WTC11 (cell line): ENCODE measurements at regions not wholly inside any gene's neighbourhood (a gene's known extent, or its start where the extent isn't known, plus 50 kb on each side); places are given as distances from the start of the nearest gene placed in this dataset.

Source experiments
- CBFB ChIP-seq: sonication (generic); formaldehyde crosslinking; IDR thresholded peaks from 2 replicates; pipeline ENCODE4 v1.8.1; 2022; ENCODE audit warnings: mild to moderate bottlenecking, low read depth, missing genetic modification reagents
- CREB1 ChIP-seq: sonication (generic); formaldehyde crosslinking; IDR thresholded peaks from 2 replicates; pipeline ENCODE4 v1.8.0; 2023; ENCODE audit warnings: mild to moderate bottlenecking, missing genetic modification reagents
- OVOL2 ChIP-seq: fragments of 250-450 bp; sonication (Bioruptor Pico); IDR thresholded peaks from 2 replicates; pipeline ENCODE4 v1.9.0; 2021; ENCODE audit warnings: mild to moderate bottlenecking, borderline replicate concordance
- TF ChIP-seq, protein P1 (sequence below): sonication (generic); formaldehyde crosslinking; IDR thresholded peaks from 2 replicates; pipeline ENCODE4 v1.8.1; 2022; ENCODE audit warnings: low read depth, missing genetic modification reagents, borderline replicate concordance
- TF ChIP-seq, protein P2 (sequence below): fragments of 200-600 bp; IDR thresholded peaks from 2 replicates; pipeline ENCODE4 v1.8.0; 2022; ENCODE audit warnings: antibody characterized with exemption
- TF ChIP-seq, protein P3 (sequence below): sonication (generic); formaldehyde crosslinking; IDR thresholded peaks from 2 replicates; pipeline ENCODE4 v1.8.0; 2022; ENCODE audit warnings: mild to moderate bottlenecking, missing genetic modification reagents
- TF ChIP-seq, protein P4 (sequence below): fragments of 250-450 bp; sonication (Bioruptor Pico); IDR thresholded peaks from 2 replicates; pipeline ENCODE4 v1.9.0; 2021; ENCODE audit warnings: mild to moderate bottlenecking, borderline replicate concordance
- TF ChIP-seq, protein P5 (sequence below): sonication (generic); formaldehyde crosslinking; IDR thresholded peaks from 2 replicates; pipeline ENCODE4 v1.8.1; 2023; ENCODE audit warnings: mild to moderate bottlenecking, missing genetic modification reagents
- TF ChIP-seq, protein P6 (sequence below): sonication (generic); formaldehyde crosslinking; IDR thresholded peaks from 2 replicates; pipeline ENCODE4 v1.8.1; 2022; ENCODE audit warnings: low read depth, mild to moderate bottlenecking, moderate library complexity, missing genetic modification reagents, borderline replicate concordance
- TF ChIP-seq, protein P7 (sequence below): sonication (generic); formaldehyde crosslinking; IDR thresholded peaks from 2 replicates; pipeline ENCODE4 v1.8.0; 2022; ENCODE audit warnings: mild to moderate bottlenecking, missing genetic modification reagents

DNA sequence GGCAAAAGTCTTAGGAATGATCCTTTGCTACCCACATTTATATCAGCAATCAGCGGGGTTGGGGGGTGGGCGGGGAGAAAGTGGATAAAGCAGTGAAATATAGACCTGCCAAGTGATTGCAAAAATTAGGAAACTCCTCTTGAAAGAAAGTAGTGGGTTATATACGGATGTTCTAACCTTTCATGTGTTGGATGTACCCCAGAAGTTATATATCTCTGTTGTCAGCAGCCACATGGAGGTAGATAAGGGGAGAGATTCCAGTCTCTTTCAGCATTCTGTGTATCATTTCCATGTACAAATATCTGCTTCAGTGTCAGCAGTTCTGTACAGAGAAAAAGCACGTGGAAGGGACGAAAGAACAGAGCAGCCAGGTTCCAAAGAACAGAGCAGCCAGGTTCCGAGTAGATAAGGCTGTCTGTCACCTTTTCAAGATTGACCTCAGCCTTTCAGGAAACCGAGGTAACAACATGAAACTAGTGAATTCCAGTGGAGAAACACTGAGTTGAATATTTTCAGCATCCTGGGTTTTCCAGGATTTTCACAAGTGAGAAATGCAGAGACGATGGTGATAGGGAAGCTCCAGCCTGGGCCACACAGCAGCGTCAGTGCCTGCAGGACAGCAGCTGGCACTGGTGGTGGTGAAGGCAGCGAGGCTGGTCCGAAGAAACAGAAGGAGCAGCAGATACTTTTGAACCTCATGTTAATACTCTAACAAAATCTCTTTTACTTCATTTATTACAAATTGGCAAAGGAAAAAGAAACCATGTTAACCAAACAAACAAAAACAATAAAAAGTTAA is 212.3 kb downstream of the C7orf25 start:
- TF ChIP-seq, protein P1, sequence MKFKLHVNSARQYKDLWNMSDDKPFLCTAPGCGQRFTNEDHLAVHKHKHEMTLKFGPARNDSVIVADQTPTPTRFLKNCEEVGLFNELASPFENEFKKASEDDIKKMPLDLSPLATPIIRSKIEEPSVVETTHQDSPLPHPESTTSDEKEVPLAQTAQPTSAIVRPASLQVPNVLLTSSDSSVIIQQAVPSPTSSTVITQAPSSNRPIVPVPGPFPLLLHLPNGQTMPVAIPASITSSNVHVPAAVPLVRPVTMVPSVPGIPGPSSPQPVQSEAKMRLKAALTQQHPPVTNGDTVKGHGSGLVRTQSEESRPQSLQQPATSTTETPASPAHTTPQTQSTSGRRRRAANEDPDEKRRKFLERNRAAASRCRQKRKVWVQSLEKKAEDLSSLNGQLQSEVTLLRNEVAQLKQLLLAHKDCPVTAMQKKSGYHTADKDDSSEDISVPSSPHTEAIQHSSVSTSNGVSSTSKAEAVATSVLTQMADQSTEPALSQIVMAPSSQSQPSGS (CRISPR knock-in tag), result no peak
- TF ChIP-seq, protein P2, sequence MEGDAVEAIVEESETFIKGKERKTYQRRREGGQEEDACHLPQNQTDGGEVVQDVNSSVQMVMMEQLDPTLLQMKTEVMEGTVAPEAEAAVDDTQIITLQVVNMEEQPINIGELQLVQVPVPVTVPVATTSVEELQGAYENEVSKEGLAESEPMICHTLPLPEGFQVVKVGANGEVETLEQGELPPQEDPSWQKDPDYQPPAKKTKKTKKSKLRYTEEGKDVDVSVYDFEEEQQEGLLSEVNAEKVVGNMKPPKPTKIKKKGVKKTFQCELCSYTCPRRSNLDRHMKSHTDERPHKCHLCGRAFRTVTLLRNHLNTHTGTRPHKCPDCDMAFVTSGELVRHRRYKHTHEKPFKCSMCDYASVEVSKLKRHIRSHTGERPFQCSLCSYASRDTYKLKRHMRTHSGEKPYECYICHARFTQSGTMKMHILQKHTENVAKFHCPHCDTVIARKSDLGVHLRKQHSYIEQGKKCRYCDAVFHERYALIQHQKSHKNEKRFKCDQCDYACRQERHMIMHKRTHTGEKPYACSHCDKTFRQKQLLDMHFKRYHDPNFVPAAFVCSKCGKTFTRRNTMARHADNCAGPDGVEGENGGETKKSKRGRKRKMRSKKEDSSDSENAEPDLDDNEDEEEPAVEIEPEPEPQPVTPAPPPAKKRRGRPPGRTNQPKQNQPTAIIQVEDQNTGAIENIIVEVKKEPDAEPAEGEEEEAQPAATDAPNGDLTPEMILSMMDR, result no peak
- TF ChIP-seq, protein P3, sequence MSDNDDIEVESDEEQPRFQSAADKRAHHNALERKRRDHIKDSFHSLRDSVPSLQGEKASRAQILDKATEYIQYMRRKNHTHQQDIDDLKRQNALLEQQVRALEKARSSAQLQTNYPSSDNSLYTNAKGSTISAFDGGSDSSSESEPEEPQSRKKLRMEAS (CRISPR knock-in tag), result no peak
- TF ChIP-seq, protein P4, sequence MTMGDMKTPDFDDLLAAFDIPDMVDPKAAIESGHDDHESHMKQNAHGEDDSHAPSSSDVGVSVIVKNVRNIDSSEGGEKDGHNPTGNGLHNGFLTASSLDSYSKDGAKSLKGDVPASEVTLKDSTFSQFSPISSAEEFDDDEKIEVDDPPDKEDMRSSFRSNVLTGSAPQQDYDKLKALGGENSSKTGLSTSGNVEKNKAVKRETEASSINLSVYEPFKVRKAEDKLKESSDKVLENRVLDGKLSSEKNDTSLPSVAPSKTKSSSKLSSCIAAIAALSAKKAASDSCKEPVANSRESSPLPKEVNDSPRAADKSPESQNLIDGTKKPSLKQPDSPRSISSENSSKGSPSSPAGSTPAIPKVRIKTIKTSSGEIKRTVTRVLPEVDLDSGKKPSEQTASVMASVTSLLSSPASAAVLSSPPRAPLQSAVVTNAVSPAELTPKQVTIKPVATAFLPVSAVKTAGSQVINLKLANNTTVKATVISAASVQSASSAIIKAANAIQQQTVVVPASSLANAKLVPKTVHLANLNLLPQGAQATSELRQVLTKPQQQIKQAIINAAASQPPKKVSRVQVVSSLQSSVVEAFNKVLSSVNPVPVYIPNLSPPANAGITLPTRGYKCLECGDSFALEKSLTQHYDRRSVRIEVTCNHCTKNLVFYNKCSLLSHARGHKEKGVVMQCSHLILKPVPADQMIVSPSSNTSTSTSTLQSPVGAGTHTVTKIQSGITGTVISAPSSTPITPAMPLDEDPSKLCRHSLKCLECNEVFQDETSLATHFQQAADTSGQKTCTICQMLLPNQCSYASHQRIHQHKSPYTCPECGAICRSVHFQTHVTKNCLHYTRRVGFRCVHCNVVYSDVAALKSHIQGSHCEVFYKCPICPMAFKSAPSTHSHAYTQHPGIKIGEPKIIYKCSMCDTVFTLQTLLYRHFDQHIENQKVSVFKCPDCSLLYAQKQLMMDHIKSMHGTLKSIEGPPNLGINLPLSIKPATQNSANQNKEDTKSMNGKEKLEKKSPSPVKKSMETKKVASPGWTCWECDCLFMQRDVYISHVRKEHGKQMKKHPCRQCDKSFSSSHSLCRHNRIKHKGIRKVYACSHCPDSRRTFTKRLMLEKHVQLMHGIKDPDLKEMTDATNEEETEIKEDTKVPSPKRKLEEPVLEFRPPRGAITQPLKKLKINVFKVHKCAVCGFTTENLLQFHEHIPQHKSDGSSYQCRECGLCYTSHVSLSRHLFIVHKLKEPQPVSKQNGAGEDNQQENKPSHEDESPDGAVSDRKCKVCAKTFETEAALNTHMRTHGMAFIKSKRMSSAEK (CRISPR knock-in tag), result no peak
- TF ChIP-seq CBFB (CRISPR knock-in tag), result no peak
- TF ChIP-seq, protein P5, sequence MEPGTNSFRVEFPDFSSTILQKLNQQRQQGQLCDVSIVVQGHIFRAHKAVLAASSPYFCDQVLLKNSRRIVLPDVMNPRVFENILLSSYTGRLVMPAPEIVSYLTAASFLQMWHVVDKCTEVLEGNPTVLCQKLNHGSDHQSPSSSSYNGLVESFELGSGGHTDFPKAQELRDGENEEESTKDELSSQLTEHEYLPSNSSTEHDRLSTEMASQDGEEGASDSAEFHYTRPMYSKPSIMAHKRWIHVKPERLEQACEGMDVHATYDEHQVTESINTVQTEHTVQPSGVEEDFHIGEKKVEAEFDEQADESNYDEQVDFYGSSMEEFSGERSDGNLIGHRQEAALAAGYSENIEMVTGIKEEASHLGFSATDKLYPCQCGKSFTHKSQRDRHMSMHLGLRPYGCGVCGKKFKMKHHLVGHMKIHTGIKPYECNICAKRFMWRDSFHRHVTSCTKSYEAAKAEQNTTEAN, result no peak
- TF ChIP-seq, protein P6, sequence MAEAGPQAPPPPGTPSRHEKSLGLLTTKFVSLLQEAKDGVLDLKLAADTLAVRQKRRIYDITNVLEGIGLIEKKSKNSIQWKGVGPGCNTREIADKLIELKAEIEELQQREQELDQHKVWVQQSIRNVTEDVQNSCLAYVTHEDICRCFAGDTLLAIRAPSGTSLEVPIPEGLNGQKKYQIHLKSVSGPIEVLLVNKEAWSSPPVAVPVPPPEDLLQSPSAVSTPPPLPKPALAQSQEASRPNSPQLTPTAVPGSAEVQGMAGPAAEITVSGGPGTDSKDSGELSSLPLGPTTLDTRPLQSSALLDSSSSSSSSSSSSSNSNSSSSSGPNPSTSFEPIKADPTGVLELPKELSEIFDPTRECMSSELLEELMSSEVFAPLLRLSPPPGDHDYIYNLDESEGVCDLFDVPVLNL (CRISPR knock-in tag), result no peak
- TF ChIP-seq OVOL2 (CRISPR knock-in tag), result no peak
- no peak for TF ChIP-seq CREB1 (CRISPR knock-in tag)
- TF ChIP-seq, protein P7, sequence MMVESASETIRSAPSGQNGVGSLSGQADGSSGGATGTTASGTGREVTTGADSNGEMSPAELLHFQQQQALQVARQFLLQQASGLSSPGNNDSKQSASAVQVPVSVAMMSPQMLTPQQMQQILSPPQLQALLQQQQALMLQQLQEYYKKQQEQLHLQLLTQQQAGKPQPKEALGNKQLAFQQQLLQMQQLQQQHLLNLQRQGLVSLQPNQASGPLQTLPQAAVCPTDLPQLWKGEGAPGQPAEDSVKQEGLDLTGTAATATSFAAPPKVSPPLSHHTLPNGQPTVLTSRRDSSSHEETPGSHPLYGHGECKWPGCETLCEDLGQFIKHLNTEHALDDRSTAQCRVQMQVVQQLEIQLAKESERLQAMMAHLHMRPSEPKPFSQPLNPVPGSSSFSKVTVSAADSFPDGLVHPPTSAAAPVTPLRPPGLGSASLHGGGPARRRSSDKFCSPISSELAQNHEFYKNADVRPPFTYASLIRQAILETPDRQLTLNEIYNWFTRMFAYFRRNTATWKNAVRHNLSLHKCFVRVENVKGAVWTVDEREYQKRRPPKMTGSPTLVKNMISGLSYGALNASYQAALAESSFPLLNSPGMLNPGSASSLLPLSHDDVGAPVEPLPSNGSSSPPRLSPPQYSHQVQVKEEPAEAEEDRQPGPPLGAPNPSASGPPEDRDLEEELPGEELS (CRISPR knock-in tag), result no peak
